ENCODE measurements at regions not wholly inside any gene's neighbourhood (a gene's known extent, or its start where the extent isn't known, plus 50 kb on each side); places are given as distances from the start of the nearest gene placed in this dataset.

GRCh38 chr5:117296872-117297271, 722.2 kb upstream of the SEMA6A start:
- no peak for TF ChIP-seq REST (IDR thresholded peaks at IDR 0.05; ENCODE audit: unreplicated experiment)
- TF ChIP-seq, protein P1, sequence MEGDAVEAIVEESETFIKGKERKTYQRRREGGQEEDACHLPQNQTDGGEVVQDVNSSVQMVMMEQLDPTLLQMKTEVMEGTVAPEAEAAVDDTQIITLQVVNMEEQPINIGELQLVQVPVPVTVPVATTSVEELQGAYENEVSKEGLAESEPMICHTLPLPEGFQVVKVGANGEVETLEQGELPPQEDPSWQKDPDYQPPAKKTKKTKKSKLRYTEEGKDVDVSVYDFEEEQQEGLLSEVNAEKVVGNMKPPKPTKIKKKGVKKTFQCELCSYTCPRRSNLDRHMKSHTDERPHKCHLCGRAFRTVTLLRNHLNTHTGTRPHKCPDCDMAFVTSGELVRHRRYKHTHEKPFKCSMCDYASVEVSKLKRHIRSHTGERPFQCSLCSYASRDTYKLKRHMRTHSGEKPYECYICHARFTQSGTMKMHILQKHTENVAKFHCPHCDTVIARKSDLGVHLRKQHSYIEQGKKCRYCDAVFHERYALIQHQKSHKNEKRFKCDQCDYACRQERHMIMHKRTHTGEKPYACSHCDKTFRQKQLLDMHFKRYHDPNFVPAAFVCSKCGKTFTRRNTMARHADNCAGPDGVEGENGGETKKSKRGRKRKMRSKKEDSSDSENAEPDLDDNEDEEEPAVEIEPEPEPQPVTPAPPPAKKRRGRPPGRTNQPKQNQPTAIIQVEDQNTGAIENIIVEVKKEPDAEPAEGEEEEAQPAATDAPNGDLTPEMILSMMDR (conservative IDR thresholded peaks at IDR 0.05; ENCODE audit: low read depth in 2 of 2), result no peak
- no peak for TF ChIP-seq EZH2phosphoT487 (IDR thresholded peaks at IDR 0.05; ENCODE audit: unreplicated experiment)
- TF ChIP-seq POLR2AphosphoS5 (IDR thresholded peaks at IDR 0.05; ENCODE audit: low read depth), result no peak

Data from GM23338 (cell line).